ENCODE measurements at regions not wholly inside any gene's neighbourhood (a gene's known extent, or its start where the extent isn't known, plus 50 kb on each side); places are given as distances from the start of the nearest gene placed in this dataset.
"Not testable (repeated sequence)": the region's sequence is repeated elsewhere in the genome, so short reads cannot be mapped to it uniquely, and the experiment has no call there.

DNA sequence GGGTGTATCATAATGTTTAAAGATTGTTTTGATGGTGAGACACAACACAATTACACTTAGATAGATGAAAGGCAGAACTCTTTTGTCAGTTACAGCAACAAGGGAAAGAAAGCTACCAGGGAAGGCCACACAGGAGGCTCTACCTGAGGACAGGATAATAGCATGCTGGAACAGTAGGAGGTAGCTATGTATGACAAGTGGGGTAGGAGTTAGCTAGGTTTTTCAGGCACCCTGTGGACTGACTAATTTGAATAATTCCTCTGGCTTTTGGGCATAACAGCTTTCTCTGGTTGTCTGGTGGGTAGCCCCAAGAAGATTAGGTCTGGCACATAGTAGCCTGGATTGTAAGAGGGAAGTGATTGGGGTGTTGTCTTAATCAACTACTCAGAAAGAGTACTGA is 475.4 kb upstream of the CHORDC1 start:
- no peaks in the 10 kb centered on the region for H3K4me1 Mint-ChIP-seq
- no peak overlapping the region for H3K27ac Mint-ChIP-seq
- H3K9me3 Mint-ChIP-seq: peaks cover 6% of the 10 kb centered on the region
- H3K27me3 Mint-ChIP-seq (ENCODE audit: low read depth, poor library complexity): no peaks in the 10 kb centered on the region
- TF ChIP-seq CTCF (IDR thresholded peaks at IDR 0.05): no peak
- H3K4me3 Mint-ChIP-seq: no peak overlapping the region
- H3K36me3 Mint-ChIP-seq (ENCODE audit: low read depth): no peaks in the 10 kb centered on the region
- no peak for DNase-seq

- H3K4me1 Mint-ChIP-seq; H3K36me3 Mint-ChIP-seq (ENCODE audit: low read depth); DNase-seq; H3K4me3 Mint-ChIP-seq; H3K27ac Mint-ChIP-seq; H3K27me3 Mint-ChIP-seq (ENCODE audit: low read depth, poor library complexity): not testable (repeated sequence)
- peaks cover 12% of the 10 kb centered on the region for H3K9me3 Mint-ChIP-seq
Observed at GRCh38 chr11:90675496-90675895, 452.6 kb upstream of the CHORDC1 start.

GRCh38 chr11:90669094-90669493 is 446.2 kb upstream of the CHORDC1 start:
- Mint-ChIP-seq H3K27ac (no peak overlapping the region), H3K27me3 (ENCODE audit: low read depth, poor library complexity) (no peaks in the 10 kb centered on the region), H3K9me3 (no peaks in the 10 kb centered on the region), H3K4me1 (no peaks in the 10 kb centered on the region), H3K36me3 (ENCODE audit: low read depth) (no peaks in the 10 kb centered on the region), H3K4me3 (no peak overlapping the region)
- TF ChIP-seq CTCF (IDR thresholded peaks at IDR 0.05): no peak
- DNase-seq: no peak

- DNase-seq: no peak
- H3K4me1 Mint-ChIP-seq: no peaks in the 10 kb centered on the region
- H3K27me3 Mint-ChIP-seq (ENCODE audit: low read depth, poor library complexity): no peaks in the 10 kb centered on the region
- no peaks in the 10 kb centered on the region for H3K36me3 Mint-ChIP-seq (ENCODE audit: low read depth)
- no peak overlapping the region for H3K27ac Mint-ChIP-seq
- H3K9me3 Mint-ChIP-seq: no peaks in the 10 kb centered on the region
- H3K4me3 Mint-ChIP-seq: no peak overlapping the region
- no peak for TF ChIP-seq CTCF (IDR thresholded peaks at IDR 0.05)
Observed at GRCh38 chr11:90668502-90668901, 445.7 kb upstream of the CHORDC1 start.

DNA sequence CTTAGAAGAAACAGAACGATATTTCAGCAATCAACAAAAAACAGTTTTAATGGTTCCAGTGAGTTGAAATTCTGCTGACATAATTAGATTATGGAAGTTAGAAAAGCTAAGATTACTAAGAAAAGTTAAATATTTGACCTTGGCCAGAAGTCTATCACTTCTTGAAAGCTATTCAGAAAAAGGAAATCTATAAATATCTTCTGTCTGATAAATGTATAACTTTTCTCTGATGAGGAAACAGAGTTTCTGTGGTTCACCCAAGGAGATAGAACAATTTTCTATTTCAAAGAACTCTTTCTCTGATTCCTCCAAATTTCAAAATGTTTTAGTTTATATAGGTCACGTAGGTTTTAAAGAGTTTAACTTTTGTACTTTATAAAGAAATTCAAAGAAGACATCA is 438.4 kb upstream of the CHORDC1 start:
- Mint-ChIP-seq H3K36me3 (ENCODE audit: low read depth) (no peaks in the 10 kb centered on the region), H3K4me3 (no peak overlapping the region)
- no peak for TF ChIP-seq CTCF (IDR thresholded peaks at IDR 0.05)

DNA sequence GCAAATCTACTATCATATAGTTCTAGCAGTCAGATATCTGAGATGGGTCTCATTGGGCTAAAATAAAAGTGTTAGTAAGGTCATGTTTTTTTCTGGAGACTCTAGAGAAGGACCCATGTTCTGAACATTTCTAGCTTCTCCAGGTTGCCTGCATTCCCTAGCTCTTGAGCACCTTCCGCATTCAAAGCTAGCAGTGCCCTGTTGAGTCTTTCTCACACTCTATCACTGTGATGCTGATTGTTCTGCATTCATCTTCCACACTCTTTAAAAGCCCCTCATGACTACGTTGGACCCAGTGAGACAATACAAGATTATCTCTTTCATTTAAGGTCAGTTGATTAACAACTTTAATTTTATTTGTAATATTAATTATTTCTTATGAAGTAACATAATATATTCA is 433.3 kb upstream of the CHORDC1 start:
- TF ChIP-seq CTCF (IDR thresholded peaks at IDR 0.05): no peak
- no peak for DNase-seq
- H3K27ac Mint-ChIP-seq: no peak overlapping the region
- no peaks in the 10 kb centered on the region for H3K9me3 Mint-ChIP-seq
- H3K4me3 Mint-ChIP-seq: no peak overlapping the region
- peaks cover 3% of the 10 kb centered on the region for H3K27me3 Mint-ChIP-seq (ENCODE audit: low read depth, poor library complexity)
- no peaks in the 10 kb centered on the region for H3K36me3 Mint-ChIP-seq (ENCODE audit: low read depth)
- H3K4me1 Mint-ChIP-seq: no peaks in the 10 kb centered on the region

More for the DNA sequence above, 438.4 kb upstream of the CHORDC1 start:
- Mint-ChIP-seq H3K4me1 (no peaks in the 10 kb centered on the region), H3K27me3 (ENCODE audit: low read depth, poor library complexity) (peaks cover 3% of the 10 kb centered on the region), H3K9me3 (no peaks in the 10 kb centered on the region), H3K27ac (no peak overlapping the region)
- no peak for DNase-seq

Measured in nephron progenitor cell (in vitro differentiated cells).